GM18909 (cell line): ENCODE measurements at regions not wholly inside any gene's neighbourhood (a gene's known extent, or its start where the extent isn't known, plus 50 kb on each side); places are given as distances from the start of the nearest gene placed in this dataset.

Experiments used
- ATAC-seq: cut with Tn5 transposase; IDR thresholded peaks from one replicate; pipeline ENCODE4 v1.9.1; 2021; ENCODE audit warnings: mild to moderate bottlenecking; ENCODE audit not compliant: unreplicated experiment, poor library complexity

DNA sequence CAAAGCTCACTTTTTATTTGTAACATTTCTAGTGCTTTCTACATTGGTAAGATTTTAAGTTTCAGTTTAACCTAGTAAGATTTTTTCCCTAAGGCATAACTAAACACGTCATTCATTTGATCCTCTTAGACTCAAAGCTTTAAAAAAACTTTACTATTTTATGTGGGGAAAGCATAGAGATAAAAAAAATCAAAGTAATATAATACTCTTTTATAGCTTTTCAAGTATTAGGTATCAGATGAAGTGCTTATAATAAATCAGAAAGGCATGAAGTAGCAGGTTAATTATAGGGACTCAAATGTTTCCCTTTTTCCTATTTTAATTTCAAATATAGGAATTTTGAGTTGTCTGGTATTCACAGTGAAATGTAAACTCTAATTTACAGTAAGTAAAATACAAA lies 68.0 kb upstream of the POU5F2 start:
- ATAC-seq = no peak

DNA sequence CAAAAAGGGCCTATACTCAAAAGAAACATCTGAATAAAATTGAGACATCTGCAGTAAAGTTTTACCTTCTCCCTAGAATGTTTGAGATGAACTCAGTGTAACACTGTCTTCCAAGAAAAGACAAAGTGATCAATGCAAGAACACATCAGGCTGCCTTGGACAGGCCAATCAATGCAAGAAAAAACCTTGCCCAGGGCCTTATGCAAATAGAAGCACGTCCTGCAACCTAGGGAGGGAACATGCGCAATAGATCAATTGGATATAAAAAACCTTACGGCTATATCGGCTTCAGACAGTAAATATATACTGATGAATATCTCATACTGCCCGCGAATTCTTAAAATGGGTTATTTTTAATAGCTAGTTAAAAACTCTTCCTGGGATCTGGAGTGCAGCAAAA lies 66.4 kb upstream of the POU5F2 start:
- no peak for ATAC-seq

DNA sequence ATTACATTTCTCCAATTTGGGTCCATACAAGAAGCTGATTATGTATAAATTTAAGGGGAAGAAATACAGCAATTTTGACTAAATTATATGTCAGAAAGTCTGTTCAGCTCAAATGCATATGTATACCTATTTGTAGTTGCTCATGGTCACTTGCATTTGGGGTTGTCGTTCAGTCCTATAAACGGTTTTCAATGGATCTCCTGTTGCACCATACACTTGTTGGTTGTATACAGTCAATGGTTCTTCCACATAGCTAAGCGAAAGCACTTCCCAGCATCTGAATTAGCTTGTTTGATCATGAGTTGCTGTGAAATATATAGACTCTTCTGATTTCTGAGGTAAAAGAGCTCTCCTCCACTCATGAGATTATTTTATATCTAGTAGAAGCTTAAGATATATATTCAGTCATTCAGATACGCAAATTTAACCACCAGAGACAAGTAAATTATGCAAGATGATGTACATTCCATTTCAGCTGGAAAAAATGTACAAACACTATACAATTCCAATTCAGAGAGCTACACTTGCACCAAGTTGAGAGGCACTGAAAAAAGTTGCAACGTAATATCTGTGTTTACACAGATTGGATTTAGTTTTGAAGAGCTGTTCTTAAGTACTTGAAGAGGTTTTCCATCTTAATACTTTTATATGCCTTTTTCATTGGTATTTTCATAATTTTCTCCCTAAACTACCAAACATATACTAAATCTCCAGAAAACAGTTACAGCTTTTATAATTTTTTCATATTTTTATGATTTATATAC lies 64.4 kb upstream of the POU5F2 start:
- ATAC-seq = no peak

DNA sequence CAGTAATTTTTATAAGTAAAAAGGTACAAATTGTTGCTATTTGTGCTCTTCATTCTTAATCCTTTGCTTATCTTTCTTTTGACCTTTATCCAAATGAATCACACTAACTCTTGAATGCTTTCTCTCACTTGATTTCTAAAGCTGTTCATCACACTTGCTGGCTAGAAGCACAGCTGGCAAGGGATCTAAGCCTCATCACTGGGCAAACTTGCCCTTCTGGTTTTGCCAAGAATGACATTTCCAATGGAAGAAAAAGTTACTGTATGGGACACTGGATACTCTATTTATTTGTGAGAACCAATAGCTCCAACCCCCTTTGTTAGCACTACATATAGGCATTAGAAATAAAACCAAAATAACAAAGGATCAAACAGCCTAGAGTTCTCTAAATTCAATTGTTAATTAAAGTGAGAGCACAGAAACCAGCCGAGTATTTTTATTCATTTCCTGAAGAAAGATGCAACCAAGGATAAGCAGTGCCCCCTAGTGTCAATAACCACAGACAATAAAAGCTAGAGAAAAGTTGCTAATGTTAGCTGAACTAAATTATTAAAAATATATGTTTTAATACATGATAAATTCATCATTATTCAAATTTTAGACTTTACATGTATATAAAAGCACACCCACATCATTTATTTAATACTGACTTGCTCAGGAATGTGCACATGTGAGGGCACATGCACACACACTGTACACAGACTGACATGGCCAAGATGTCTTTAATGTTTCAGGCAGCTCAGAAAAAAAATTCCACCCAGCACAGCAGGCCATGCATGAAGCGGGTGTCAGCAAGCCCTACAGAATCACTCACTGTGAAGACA lies 59.8 kb upstream of the POU5F2 start:
- ATAC-seq = peak; percentile 78

DNA sequence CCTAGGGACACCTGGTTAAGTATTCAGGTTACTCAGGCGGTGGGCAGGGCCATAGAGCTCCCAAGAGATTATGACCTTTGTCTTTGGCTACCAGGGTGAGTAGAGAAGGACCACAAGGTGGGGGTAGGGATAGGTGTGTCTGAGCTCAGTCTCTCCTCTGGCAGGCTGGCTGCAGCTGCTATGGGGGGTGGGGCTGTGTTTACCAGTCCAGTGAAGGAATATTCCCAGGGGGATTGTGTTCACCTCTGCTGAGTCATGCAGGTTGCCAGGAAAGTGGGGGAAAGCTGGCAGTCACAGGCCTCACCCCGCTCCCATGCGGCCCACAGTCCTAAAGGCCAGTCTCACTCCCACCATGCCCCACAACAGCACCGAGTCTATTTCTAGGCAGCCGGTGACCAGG lies 53.6 kb upstream of the POU5F2 start:
- no peak for ATAC-seq

DNA sequence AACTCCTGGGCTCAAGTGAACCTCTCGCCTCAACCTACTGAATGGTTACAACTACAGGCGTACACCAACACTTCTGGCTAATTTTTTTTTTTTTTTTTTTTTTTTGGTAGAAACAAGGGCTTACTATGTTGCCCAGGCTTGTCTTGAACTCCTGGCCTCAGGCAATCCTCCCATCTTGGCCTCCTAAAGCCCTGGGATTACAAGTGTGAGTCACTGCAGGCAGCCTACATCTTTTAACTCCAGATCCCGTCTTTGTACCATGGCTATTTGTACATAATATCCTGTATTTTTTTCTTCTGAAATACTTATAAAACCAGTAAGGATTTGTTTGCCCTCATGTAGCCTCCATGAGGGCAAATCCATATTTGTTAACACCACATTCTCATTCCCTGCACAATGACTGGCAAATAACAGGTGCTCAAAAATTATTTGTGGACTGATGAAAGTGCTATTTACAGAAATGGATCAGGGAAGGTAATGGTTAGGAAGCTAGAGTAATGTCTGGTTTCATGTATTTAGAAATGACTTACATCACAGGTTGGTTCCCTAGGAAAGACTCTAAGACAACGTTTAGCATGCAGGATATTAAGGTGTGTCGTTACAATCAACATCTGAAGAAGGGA lies 51.9 kb upstream of the POU5F2 start:
- ATAC-seq = no peak

DNA sequence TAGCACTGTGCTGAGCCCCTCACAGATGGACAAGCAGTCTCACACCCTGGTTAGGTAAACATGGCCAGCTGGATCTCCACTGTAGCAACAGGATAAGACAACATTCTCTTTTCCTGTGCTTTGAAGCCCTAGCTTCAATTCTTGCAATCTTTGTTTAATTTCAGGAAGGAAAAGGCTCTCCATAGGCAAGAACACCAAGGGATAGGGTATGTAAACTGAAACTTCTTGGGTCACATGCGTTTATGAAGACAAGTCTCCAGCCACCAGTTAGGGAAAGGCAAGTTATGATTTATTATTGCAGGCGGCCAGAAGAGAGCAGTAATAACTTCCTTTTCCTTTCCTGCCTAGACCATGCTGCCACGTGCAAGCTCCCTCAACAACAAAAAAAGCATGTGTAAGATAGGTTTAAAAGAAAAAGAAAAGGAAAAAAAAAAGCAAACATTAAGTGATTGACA lies 50.1 kb upstream of the POU5F2 start:
- ATAC-seq = no peak
